Activated B cell treated with CpG ODN at 0.5 μM for 24 hours (primary cell): ENCODE measurements at regions not wholly inside any gene's neighbourhood (a gene's known extent, or its start where the extent isn't known, plus 50 kb on each side); places are given as distances from the start of the nearest gene placed in this dataset.

Experiments
- ATAC-seq: fragments of 200-7000 bp; cut with Tn5 transposase; one replicate; pipeline ENCODE4 v1.10.0; 2021; ENCODE audit warnings: low read depth, mild to moderate bottlenecking, moderate library complexity
- CTCF ChIA-PET: fragments of 350-600 bp; sonication (Branson Sonifier 250); formaldehyde crosslinking; loops from one replicate; lab custom pipeline; 2021; ENCODE audit warnings: antibody characterized with exemption; lab: Charles Lee
- POLR2A ChIA-PET: fragments of 350-600 bp; sonication (Branson Sonifier 250); formaldehyde crosslinking; loops from one replicate; lab custom pipeline; 2021; ENCODE audit warnings: antibody characterized with exemption; lab: Charles Lee
- DNase-seq: peaks from one replicate; pipeline ENCODE4 v3.0.0; 2022
- H3K27ac Mint-ChIP-seq: one replicate; pipeline ENCODE4 v1.8.0; 2020; ENCODE audit warnings: mixed read lengths
- H3K27me3 Mint-ChIP-seq: one replicate; pipeline ENCODE4 v1.8.0; 2021; ENCODE audit warnings: mixed read lengths
- H3K36me3 Mint-ChIP-seq: one replicate; pipeline ENCODE4 v1.8.0; 2021; ENCODE audit warnings: low read depth, mixed read lengths
- H3K4me1 Mint-ChIP-seq: one replicate; pipeline ENCODE4 v1.8.0; 2021; ENCODE audit warnings: mixed read lengths
- H3K4me3 Mint-ChIP-seq: one replicate; pipeline ENCODE4 v1.8.0; 2020; ENCODE audit warnings: mild to moderate bottlenecking, mixed read lengths
- H3K9me3 Mint-ChIP-seq: one replicate; pipeline ENCODE4 v1.8.0; 2020; ENCODE audit warnings: mixed read lengths
- CTCF ChIP-seq: fragments of 200-600 bp; IDR thresholded peaks from one replicate; pipeline ENCODE4 v1.8.0; 2022; ENCODE audit warnings: antibody characterized with exemption, mild to moderate bottlenecking
- intact Hi-C: fragments of 100-400 bp; cut with micrococcal nuclease; formaldehyde crosslinking; loops from one replicate; pipeline ENCODE4 v1.15.1; 2024

DNA sequence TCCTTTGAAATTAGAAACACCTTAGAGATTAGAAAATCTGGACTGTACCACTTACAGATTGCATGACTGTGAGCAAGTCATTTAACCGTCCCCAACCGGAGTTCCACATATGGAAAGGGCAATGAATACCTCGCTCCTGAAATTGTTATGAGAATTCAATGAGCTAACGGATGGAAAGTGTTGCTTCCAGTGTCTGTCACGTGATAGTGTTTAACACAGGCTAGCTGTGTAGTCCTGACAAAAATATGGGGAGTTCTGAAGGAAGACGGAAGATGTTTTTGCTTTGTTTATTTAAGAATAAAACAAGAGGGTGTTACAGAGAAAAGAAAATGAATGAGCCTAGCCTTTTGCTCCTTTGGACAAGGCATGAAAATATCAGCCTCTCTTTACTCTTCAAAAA is 150.7 kb upstream of the SEMA6D start:
- POLR2A ChIA-PET = no interaction called here
- no peak for TF ChIP-seq CTCF

DNA sequence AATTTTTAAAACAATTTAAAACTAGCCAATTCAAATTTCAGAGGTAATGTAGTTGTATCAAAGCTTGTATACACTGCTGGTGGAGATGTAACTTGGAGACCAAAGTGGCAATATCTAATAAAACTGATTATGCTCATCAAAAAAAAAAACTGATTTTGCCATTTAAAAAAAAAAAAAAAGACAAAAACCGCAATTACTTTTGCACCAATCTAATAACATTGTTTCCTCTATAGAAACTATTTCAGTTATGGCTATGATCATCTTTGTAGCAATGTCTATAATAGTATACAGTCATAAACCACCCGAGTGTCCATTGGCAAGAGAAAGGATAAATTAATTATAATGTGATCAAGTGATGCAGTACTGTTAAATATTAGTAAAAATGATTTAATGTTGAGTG is 149.3 kb upstream of the SEMA6D start:
- ChIA-PET POLR2A (interaction anchor here (0.7 kb wide), 1 partner anchor 111 kb away, joined by 3 read pairs; no protein-coding TSS in a partner anchor), CTCF (no interaction called here)
- DNase-seq = no peak
- H3K27ac Mint-ChIP-seq = no peak overlapping the region
- no peaks in the 10 kb centered on the region for H3K4me1 Mint-ChIP-seq
- H3K27me3 Mint-ChIP-seq = no peaks in the 10 kb centered on the region
- no peaks in the 10 kb centered on the region for H3K9me3 Mint-ChIP-seq
- no peaks in the 10 kb centered on the region for H3K36me3 Mint-ChIP-seq
- no peak for ATAC-seq
- no peak overlapping the region for H3K4me3 Mint-ChIP-seq
- TF ChIP-seq CTCF = no peak
- intact Hi-C loops = no loop called here

More for the DNA sequence above, 150.7 kb upstream of the SEMA6D start:
- Mint-ChIP-seq H3K27ac (no peak overlapping the region), H3K27me3 (no peaks in the 10 kb centered on the region), H3K9me3 (no peaks in the 10 kb centered on the region), H3K36me3 (no peaks in the 10 kb centered on the region), H3K4me3 (no peak overlapping the region), H3K4me1 (no peaks in the 10 kb centered on the region)
- ATAC-seq (no peak), DNase-seq (no peak)
- intact Hi-C loops = no loop called here
- CTCF ChIA-PET = no interaction called here

DNA sequence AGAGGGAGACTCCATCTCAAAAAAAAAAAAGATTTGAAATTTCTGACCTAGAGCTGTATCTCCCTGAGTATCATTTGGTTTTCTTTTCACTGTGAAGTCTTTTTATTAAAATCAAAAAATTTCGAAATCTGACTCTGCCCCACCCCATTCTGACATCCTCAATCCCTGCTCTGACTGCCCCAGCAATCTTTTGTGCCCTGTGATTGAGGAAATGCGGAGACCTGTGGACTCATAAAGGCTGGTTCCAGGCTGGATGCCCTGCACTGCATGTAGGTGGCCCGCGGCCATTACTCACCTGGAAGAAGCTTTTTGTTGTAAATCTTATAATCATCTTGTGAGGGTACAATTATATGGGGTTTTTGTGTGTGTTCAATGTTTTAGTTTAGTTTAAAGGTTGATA is 147.3 kb upstream of the SEMA6D start:
- no peaks in the 10 kb centered on the region for H3K36me3 Mint-ChIP-seq
- ChIA-PET POLR2A (no interaction called here), CTCF (no interaction called here)

GRCh38 chr15:47570451-47570850 is 146.9 kb upstream of the SEMA6D start:
- H3K4me1 Mint-ChIP-seq = no peaks in the 10 kb centered on the region

More for the DNA sequence above, 147.3 kb upstream of the SEMA6D start:
- Mint-ChIP-seq H3K27me3 (no peaks in the 10 kb centered on the region), H3K9me3 (no peaks in the 10 kb centered on the region), H3K4me3 (no peak overlapping the region), H3K27ac (no peak overlapping the region), H3K4me1 (no peaks in the 10 kb centered on the region)
- DNase-seq (no peak), ATAC-seq (no peak)
- TF ChIP-seq CTCF = no peak
- intact Hi-C loops = no loop called here

GRCh38 chr15:47570881-47571640 is 146.2 kb upstream of the SEMA6D start:
- ATAC-seq (no peak), DNase-seq (no peak)
- intact Hi-C loops = no loop called here
- Mint-ChIP-seq H3K4me3 (no peak overlapping the region), H3K27ac (no peak overlapping the region), H3K36me3 (no peaks in the 10 kb centered on the region), H3K9me3 (no peaks in the 10 kb centered on the region), H3K4me1 (no peaks in the 10 kb centered on the region), H3K27me3 (no peaks in the 10 kb centered on the region)
- TF ChIP-seq CTCF = no peak
- POLR2A ChIA-PET = no interaction called here
- CTCF ChIA-PET = no interaction called here

More at GRCh38 chr15:47570451-47570850, 146.9 kb upstream of the SEMA6D start:
- intact Hi-C loops = no loop called here
- no peak for TF ChIP-seq CTCF
- no peaks in the 10 kb centered on the region for H3K27me3 Mint-ChIP-seq
- DNase-seq = no peak
- H3K9me3 Mint-ChIP-seq = no peaks in the 10 kb centered on the region
- no peak for ATAC-seq
- no peak overlapping the region for H3K27ac Mint-ChIP-seq
- ChIA-PET POLR2A (no interaction called here), CTCF (no interaction called here)
- H3K36me3 Mint-ChIP-seq = no peaks in the 10 kb centered on the region
- H3K4me3 Mint-ChIP-seq = no peak overlapping the region
